Glutamatergic neuron (in vitro differentiated cells): ENCODE measurements at regions not wholly inside any gene's neighbourhood (a gene's known extent, or its start where the extent isn't known, plus 50 kb on each side); places are given as distances from the start of the nearest gene placed in this dataset.

ENCODE experiments used
- DNase-seq: peaks from one replicate; pipeline ENCODE4 v3.0.0; 2022
- H3K27ac Mint-ChIP-seq: one replicate; pipeline ENCODE4 v1.8.0; 2020; ENCODE audit warnings: mild to moderate bottlenecking, mixed read lengths, inconsistent platforms; ENCODE audit not compliant: unreplicated experiment
- H3K27me3 Mint-ChIP-seq: one replicate; pipeline ENCODE4 v1.8.0; 2020; ENCODE audit warnings: mild to moderate bottlenecking, moderate library complexity, mixed read lengths, inconsistent platforms; ENCODE audit not compliant: unreplicated experiment
- H3K36me3 Mint-ChIP-seq: one replicate; pipeline ENCODE4 v1.8.0; 2020; ENCODE audit warnings: mild to moderate bottlenecking, mixed read lengths, inconsistent platforms; ENCODE audit not compliant: unreplicated experiment
- H3K4me1 Mint-ChIP-seq: one replicate; pipeline ENCODE4 v1.8.0; 2020; ENCODE audit warnings: mild to moderate bottlenecking, low read depth, mixed read lengths, inconsistent platforms; ENCODE audit not compliant: unreplicated experiment
- H3K4me3 Mint-ChIP-seq: one replicate; pipeline ENCODE4 v1.8.0; 2020; ENCODE audit warnings: mild to moderate bottlenecking, mixed read lengths, inconsistent platforms; ENCODE audit not compliant: unreplicated experiment
- H3K9me3 Mint-ChIP-seq: one replicate; pipeline ENCODE4 v1.8.0; 2020; ENCODE audit warnings: mild to moderate bottlenecking, moderate library complexity, mixed read lengths, inconsistent platforms; ENCODE audit not compliant: unreplicated experiment
- TF ChIP-seq, protein P1 (sequence below): fragments of 200-600 bp; sonication (generic); IDR thresholded peaks from one replicate; pipeline ENCODE4 v1.5.0; 2021; ENCODE audit not compliant: partially characterized antibody, unreplicated experiment

DNA sequence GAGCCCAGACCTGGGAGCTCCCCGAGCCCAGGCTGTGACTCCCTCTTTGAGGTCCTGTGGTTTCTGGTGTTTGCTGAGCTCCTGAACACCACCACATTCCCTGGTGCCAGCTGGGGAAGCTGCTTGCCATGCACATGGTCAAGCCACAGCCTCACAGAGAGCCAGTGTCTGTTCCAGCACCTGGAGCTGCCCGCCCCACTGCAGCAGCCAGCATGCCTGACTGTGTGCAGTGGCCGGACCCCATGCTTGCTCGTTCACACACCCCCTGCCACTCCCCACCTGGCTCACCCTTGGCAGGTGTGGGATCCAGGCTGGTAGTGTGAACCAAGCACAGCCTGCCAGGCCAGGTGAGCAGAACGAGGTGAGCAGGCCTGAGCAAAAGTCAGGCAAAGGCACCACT lies 95.6 kb upstream of the FAM9C start:
- no peak for DNase-seq
- Mint-ChIP-seq H3K4me3 (no peak overlapping the region), H3K36me3 (no peaks in the 10 kb centered on the region), H3K27ac (no peak overlapping the region), H3K9me3 (peaks cover 1% of the 10 kb centered on the region), H3K27me3 (no peaks in the 10 kb centered on the region), H3K4me1 (no peaks in the 10 kb centered on the region)
- TF ChIP-seq, protein P1, sequence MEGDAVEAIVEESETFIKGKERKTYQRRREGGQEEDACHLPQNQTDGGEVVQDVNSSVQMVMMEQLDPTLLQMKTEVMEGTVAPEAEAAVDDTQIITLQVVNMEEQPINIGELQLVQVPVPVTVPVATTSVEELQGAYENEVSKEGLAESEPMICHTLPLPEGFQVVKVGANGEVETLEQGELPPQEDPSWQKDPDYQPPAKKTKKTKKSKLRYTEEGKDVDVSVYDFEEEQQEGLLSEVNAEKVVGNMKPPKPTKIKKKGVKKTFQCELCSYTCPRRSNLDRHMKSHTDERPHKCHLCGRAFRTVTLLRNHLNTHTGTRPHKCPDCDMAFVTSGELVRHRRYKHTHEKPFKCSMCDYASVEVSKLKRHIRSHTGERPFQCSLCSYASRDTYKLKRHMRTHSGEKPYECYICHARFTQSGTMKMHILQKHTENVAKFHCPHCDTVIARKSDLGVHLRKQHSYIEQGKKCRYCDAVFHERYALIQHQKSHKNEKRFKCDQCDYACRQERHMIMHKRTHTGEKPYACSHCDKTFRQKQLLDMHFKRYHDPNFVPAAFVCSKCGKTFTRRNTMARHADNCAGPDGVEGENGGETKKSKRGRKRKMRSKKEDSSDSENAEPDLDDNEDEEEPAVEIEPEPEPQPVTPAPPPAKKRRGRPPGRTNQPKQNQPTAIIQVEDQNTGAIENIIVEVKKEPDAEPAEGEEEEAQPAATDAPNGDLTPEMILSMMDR = no peak

- H3K36me3 Mint-ChIP-seq = no peaks in the 10 kb centered on the region
- TF ChIP-seq, protein P1 = no peak
- no peaks in the 10 kb centered on the region for H3K27me3 Mint-ChIP-seq
- no peak overlapping the region for H3K4me3 Mint-ChIP-seq
- H3K27ac Mint-ChIP-seq = no peak overlapping the region
- H3K9me3 Mint-ChIP-seq = no peaks in the 10 kb centered on the region
- no peaks in the 10 kb centered on the region for H3K4me1 Mint-ChIP-seq
- DNase-seq = no peak
Measured at GRCh38 chrX:13131396-13132137, 87.1 kb upstream of the FAM9C start.

- Mint-ChIP-seq H3K36me3 (no peaks in the 10 kb centered on the region), H3K27me3 (no peaks in the 10 kb centered on the region), H3K27ac (no peak overlapping the region), H3K4me3 (no peak overlapping the region), H3K9me3 (no peaks in the 10 kb centered on the region), H3K4me1 (no peaks in the 10 kb centered on the region)
- TF ChIP-seq, protein P1 = no peak
- no peak for DNase-seq
Measured at GRCh38 chrX:13130816-13131215, 86.4 kb upstream of the FAM9C start.

DNA sequence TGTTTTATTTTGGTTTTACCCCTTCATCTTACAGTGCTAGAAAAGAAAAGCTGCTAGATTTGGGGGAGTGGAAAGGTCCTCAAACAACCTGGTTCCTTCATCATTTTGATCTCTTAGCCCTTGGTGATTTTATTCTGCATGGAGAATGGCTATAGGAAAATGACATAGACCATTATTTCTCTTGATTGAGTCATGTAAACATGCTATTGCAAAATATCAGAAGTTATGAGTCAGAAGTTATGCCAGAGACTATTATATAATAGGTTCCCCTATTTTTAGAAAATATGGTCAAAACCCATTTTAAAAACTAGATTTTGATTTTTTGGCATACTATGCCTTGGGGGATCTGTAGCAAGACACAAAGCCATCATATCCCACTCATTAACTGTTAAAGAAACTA lies 83.7 kb upstream of the FAM9C start:
- Mint-ChIP-seq H3K4me3 (no peak overlapping the region), H3K4me1 (no peaks in the 10 kb centered on the region), H3K36me3 (no peaks in the 10 kb centered on the region), H3K27me3 (no peaks in the 10 kb centered on the region), H3K9me3 (no peaks in the 10 kb centered on the region), H3K27ac (no peak overlapping the region)
- TF ChIP-seq, protein P1 = no peak
- DNase-seq = no peak

GRCh38 chrX:13126775-13127174 lies 82.4 kb upstream of the FAM9C start:
- DNase-seq = no peak
- Mint-ChIP-seq H3K4me3 (no peak overlapping the region), H3K27me3 (no peaks in the 10 kb centered on the region), H3K9me3 (no peaks in the 10 kb centered on the region), H3K27ac (no peak overlapping the region), H3K36me3 (no peaks in the 10 kb centered on the region), H3K4me1 (no peaks in the 10 kb centered on the region)
- TF ChIP-seq, protein P1 = no peak
